ENCODE measurements at regions not wholly inside any gene's neighbourhood (a gene's known extent, or its start where the extent isn't known, plus 50 kb on each side); places are given as distances from the start of the nearest gene placed in this dataset.

DNA sequence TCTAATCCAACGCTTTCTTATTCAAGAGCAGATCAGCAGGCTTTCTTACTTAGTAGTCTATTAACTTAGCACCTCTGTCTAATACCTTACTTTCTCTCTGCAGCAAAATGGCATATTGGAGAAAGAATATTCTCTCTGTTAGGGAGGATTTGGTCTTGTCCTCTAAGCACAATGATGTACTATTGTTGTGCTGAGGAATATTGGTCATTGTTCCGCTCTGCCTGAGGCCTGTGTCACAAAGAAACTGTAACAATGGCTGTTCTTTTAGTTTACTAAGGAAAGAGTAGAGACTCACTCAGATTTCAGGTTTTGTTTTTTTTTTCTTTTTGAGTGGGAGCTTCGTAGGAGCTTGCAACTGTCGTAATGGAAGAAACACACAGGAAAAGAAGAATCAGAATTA is 1358.8 kb downstream of the LRFN5 start:
- DNase-seq: no peak
- no peaks in the 10 kb centered on the region for H3K4me1 ChIP-seq
- no peaks in the 10 kb centered on the region for H3K36me3 ChIP-seq
- no peaks in the 10 kb centered on the region for H3K27me3 ChIP-seq
- no peaks in the 10 kb centered on the region for H3K9me3 ChIP-seq
- no peak overlapping the region for H3K4me3 ChIP-seq (ENCODE audit: low read depth, low read length)
- TF ChIP-seq, protein P1, sequence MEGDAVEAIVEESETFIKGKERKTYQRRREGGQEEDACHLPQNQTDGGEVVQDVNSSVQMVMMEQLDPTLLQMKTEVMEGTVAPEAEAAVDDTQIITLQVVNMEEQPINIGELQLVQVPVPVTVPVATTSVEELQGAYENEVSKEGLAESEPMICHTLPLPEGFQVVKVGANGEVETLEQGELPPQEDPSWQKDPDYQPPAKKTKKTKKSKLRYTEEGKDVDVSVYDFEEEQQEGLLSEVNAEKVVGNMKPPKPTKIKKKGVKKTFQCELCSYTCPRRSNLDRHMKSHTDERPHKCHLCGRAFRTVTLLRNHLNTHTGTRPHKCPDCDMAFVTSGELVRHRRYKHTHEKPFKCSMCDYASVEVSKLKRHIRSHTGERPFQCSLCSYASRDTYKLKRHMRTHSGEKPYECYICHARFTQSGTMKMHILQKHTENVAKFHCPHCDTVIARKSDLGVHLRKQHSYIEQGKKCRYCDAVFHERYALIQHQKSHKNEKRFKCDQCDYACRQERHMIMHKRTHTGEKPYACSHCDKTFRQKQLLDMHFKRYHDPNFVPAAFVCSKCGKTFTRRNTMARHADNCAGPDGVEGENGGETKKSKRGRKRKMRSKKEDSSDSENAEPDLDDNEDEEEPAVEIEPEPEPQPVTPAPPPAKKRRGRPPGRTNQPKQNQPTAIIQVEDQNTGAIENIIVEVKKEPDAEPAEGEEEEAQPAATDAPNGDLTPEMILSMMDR (IDR thresholded peaks at IDR 0.05; ENCODE audit: low read depth, low read length): no peak

DNA sequence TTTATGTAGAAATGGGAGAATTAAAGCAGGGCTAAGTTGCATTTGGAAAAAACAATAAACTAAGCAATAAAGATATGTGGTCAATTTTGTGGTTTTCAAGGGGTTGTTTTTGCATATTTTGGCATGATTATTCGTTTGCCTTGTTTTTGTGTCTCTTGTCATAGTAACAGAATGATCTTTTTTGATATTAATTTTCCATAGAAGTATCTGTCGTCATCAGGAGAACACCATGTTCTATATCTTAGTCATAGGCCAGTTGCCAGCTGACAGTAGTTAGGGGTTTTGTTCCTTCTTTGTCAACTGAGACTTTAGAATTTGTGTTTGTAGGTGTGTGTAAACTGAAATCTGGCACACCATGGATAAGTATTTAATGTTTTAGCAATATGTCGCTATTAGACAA is 1354.8 kb downstream of the LRFN5 start:
- TF ChIP-seq, protein P1 (IDR thresholded peaks at IDR 0.05; ENCODE audit: low read depth, low read length): no peak
- no peaks in the 10 kb centered on the region for H3K9me3 ChIP-seq
- DNase-seq: no peak
- H3K4me3 ChIP-seq (ENCODE audit: low read depth, low read length): no peak overlapping the region
- H3K36me3 ChIP-seq: no peaks in the 10 kb centered on the region
- no peaks in the 10 kb centered on the region for H3K4me1 ChIP-seq
- H3K27me3 ChIP-seq: no peaks in the 10 kb centered on the region

DNA sequence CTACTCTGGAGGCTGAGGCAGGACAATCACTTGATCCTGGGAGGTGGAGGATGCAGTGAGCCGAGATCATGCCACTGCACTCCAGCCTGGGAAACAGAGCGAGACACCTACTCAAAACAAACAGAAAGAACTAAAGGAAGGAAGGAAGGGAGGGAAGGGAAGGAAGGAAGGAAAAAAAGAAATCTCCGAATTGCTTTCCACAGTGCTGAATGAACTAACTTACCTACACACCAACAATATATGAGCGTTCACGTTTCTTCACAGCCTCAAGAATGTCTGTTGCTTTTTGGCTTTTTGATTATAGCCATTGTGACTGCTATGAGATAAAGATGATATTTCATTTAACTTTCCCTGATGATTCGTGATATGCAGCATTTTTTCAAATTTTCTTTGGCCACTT is 1343.7 kb downstream of the LRFN5 start:
- H3K27me3 ChIP-seq: no peaks in the 10 kb centered on the region
- H3K36me3 ChIP-seq: no peaks in the 10 kb centered on the region
- TF ChIP-seq, protein P1 (IDR thresholded peaks at IDR 0.05; ENCODE audit: low read depth, low read length): no peak
- H3K9me3 ChIP-seq: no peaks in the 10 kb centered on the region; the same call in 1 of the 2 replicates
- no peak for DNase-seq
- H3K4me1 ChIP-seq: no peaks in the 10 kb centered on the region
- no peak overlapping the region for H3K4me3 ChIP-seq (ENCODE audit: low read depth, low read length)

DNA sequence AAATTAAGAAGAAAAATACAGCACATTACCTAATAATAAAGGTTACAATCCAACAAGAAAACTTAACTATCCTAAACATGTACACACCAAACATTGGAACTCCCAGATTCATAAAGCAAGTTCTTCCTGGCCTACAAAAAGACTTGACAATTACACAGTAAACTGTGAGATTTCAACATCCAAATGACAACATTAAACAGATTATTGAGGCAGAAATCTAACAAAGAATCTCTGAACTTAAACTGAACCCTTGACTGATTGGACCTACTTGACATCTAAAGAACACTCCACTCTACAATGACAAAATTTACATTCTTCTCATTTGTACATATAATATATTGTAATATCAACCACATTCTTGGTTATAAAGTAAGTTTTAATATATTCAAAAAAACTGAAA is 1341.3 kb downstream of the LRFN5 start:
- Histone ChIP-seq H3K27me3 (no peaks in the 10 kb centered on the region), H3K36me3 (no peaks in the 10 kb centered on the region), H3K4me1 (no peaks in the 10 kb centered on the region), H3K9me3 (no peaks in the 10 kb centered on the region; the same call in 1 of the 2 replicates), H3K4me3 (ENCODE audit: low read depth, low read length) (no peak overlapping the region)
- TF ChIP-seq, protein P1 (IDR thresholded peaks at IDR 0.05; ENCODE audit: low read depth, low read length): no peak
- no peak for DNase-seq

DNA sequence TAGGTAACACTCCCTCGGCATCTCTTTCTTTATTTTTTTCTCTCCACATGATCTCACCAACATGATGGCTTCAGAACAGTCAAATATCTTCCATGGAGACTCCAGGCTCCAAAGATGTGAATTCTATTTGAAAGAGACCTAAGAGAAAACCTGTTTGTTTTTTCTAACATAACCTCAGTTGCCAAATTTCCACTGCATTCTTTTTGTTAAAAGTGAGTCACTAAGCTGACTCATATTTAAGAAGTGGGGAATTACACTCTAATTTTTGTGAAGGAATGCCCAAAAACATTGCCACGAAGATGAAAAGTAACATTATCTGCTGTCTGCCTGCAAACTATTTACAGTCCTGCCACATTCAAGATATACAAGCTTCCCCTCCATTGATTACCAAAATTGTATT is 1337.6 kb downstream of the LRFN5 start:
- Histone ChIP-seq H3K4me1 (no peaks in the 10 kb centered on the region), H3K36me3 (no peaks in the 10 kb centered on the region), H3K27me3 (no peaks in the 10 kb centered on the region), H3K4me3 (ENCODE audit: low read depth, low read length) (no peak overlapping the region), H3K9me3 (no peaks in the 10 kb centered on the region; the same call in 1 of the 2 replicates)
- TF ChIP-seq, protein P1 (IDR thresholded peaks at IDR 0.05; ENCODE audit: low read depth, low read length): no peak
- no peak for DNase-seq

DNA sequence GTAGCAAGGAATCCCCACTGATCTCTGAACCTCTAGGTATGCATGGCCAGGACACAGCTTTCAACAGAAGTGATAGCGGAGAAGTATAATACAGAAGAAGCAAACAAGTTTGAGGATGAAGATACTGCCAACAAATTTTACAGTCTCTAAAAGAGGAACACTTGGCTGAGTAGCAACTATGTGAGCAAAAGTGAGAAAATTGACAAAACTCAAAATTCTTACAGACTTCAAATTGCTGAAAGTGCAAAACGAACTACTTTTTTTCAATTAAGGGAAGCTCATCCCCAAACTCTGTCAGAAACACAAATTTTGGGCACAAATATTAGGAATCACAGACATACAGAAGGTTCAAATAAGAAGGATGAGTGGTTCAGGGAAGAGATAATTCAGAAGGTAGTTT is 1324.6 kb downstream of the LRFN5 start:
- no peaks in the 10 kb centered on the region for H3K36me3 ChIP-seq
- DNase-seq: no peak
- H3K4me3 ChIP-seq (ENCODE audit: low read depth, low read length): no peak overlapping the region
- H3K4me1 ChIP-seq: no peaks in the 10 kb centered on the region
- H3K9me3 ChIP-seq: no peaks in the 10 kb centered on the region; the same call in 1 of the 2 replicates
- TF ChIP-seq, protein P1 (IDR thresholded peaks at IDR 0.05; ENCODE audit: low read depth, low read length): no peak
- H3K27me3 ChIP-seq: no peaks in the 10 kb centered on the region

Measured in BE2C (cell line).